ENCODE measurements at regions not wholly inside any gene's neighbourhood (a gene's known extent, or its start where the extent isn't known, plus 50 kb on each side); places are given as distances from the start of the nearest gene placed in this dataset.

DNA sequence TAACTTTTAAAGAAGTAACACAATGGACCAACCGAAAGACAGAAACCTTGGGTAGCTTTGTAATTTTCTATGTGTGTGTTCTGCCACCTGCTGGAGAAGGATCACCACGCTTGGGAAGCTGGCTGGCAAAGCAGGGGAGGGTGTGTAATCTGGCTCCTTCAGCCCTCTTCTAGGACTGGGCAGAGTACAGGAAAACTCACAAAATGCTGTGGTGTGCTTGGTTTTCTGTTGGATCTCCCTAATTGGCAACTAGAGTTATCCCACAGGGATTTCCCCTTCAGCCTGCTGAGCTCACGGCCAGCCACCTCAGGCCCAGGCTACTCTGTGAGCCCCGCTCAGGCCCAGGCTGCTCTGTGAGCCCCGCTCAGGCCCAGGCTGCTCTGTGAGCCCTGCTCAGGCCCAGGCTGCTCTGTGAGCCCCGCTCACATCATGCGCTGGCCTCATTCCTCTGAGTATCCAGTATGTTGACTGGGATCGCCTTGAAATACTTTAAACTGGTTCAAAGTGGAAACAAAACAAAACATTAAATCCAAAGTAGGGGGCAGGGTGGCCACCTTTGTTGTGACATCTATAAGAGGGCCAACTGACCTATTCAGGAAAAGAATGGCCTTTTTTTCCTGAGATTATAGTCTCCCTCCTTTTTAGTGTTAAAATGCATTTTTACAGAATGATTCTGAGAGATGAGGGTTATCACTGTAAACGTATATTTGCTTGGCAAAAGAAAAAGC is 52.0 kb upstream of the RNU6-8 start:
- WGBS (ENCODE audit: insufficient coverage): 58% methylated on average over 3 of the region's 9 CpGs
- DNase-seq: peak; percentile 88
- Histone ChIP-seq H3K4me3 (ENCODE audit: low read length) (no peak overlapping the region), H3K36me3 (ENCODE audit: control insufficient read depth, insufficient read depth, low read length) (no peaks in the 10 kb centered on the region), H3K27me3 (ENCODE audit: control insufficient read depth, insufficient read depth, low read length) (no peaks in the 10 kb centered on the region), H3K27ac (ENCODE audit: low read length) (peak overlapping the region; percentile 80), H3K9me3 (replicated peaks; ENCODE audit: control insufficient read depth, low read depth, low read length) (no peaks in the 10 kb centered on the region), H3K4me1 (ENCODE audit: control insufficient read depth, insufficient read depth, low read length) (peaks cover 21% of the 10 kb centered on the region)

DNA sequence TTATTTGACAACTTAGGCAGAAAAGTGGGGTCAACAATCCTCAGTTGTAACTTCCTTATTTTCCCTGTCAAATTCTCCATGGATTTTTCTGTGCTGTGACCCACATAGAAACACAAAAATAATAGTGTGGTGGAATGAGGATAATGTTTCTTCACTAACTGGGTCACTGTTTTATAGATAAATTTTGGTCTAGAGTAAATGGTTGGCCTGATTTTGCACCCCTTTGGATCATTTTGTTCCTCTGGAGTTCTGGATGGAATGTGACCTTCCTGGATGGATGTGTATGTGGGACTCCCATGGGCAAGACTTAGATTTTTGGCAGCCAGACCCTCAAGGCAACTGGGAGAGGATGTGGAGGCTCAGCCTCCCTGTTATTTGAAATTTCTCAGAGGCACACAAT is 52.7 kb upstream of the RNU6-8 start:
- DNase-seq: peak; percentile 58
- H3K9me3 ChIP-seq (replicated peaks; ENCODE audit: control insufficient read depth, low read depth, low read length): no peaks in the 10 kb centered on the region
- H3K36me3 ChIP-seq (ENCODE audit: control insufficient read depth, insufficient read depth, low read length): no peaks in the 10 kb centered on the region
- H3K4me3 ChIP-seq (ENCODE audit: low read length): no peak overlapping the region
- peaks cover 21% of the 10 kb centered on the region for H3K4me1 ChIP-seq (ENCODE audit: control insufficient read depth, insufficient read depth, low read length)
- H3K27me3 ChIP-seq (ENCODE audit: control insufficient read depth, insufficient read depth, low read length): no peaks in the 10 kb centered on the region
- peak overlapping the region; percentile 80 for H3K27ac ChIP-seq (ENCODE audit: low read length)

DNA sequence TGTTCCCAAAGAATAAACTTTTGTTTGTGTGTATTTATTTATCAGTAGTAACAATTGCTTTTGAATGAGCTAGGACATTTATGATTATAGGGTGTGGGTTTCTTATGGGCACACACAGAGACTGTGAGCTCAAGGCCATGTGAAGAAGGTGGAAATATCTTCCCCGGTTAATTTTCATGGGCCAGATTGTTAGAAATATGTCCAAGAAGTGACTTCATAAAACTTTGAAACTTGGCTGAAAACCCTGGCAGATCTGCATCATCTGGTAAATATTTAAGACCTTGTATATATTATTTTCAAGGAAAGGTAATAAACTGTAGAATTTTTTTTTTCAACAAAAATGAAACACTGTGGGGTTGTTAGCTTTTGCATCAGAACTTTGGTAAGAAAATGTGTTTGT is 53.5 kb upstream of the RNU6-8 start:
- peak overlapping the region; percentile 13 for H3K27ac ChIP-seq (ENCODE audit: low read length)
- no peak overlapping the region for H3K4me3 ChIP-seq (ENCODE audit: low read length)
- H3K27me3 ChIP-seq (ENCODE audit: control insufficient read depth, insufficient read depth, low read length): no peaks in the 10 kb centered on the region
- H3K9me3 ChIP-seq (replicated peaks; ENCODE audit: control insufficient read depth, low read depth, low read length): no peaks in the 10 kb centered on the region
- 0% methylated on average over 1 of the region's 1 CpG for WGBS (ENCODE audit: insufficient coverage)
- H3K36me3 ChIP-seq (ENCODE audit: control insufficient read depth, insufficient read depth, low read length): no peaks in the 10 kb centered on the region
- DNase-seq: peak; percentile 89
- H3K4me1 ChIP-seq (ENCODE audit: control insufficient read depth, insufficient read depth, low read length): peaks cover 21% of the 10 kb centered on the region

DNA sequence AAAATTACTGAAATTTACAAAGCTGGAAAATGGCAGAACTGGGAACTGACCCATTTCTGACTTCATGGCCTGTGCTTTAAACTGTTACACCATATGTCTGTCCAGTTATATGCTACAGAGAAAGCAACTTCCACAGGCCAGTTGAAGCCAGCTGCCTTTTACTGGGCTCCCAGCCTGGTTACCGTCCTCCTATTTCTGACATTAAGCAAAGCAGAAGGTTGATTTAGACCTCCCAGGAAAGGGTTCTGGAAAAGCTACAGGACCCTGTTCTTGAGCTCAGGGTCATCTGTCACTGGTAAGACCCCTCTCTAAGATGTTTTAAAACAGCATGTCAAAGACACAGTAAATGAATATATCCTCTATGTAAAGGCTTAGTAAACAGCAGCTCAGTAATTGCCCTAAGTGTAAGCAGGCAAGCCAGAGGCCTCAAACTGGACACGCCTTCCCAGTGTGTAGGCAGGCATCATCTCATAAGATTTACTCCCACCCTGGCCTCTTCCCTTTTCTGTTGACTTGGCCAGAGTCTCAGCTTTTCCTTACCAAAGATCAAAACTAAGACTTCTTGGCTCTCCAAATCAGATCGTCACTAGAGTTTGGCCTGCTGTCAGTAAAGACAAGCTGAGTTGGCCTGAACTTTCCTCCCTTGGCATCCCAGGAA is 55.4 kb upstream of the RNU6-8 start:
- peak overlapping the region; percentile 33 for H3K27ac ChIP-seq (ENCODE audit: low read length)
- WGBS (ENCODE audit: insufficient coverage): 23% methylated on average over 2 of the region's 3 CpGs
- H3K36me3 ChIP-seq (ENCODE audit: control insufficient read depth, insufficient read depth, low read length): no peaks in the 10 kb centered on the region
- H3K4me1 ChIP-seq (ENCODE audit: control insufficient read depth, insufficient read depth, low read length): peaks cover 18% of the 10 kb centered on the region
- no peaks in the 10 kb centered on the region for H3K27me3 ChIP-seq (ENCODE audit: control insufficient read depth, insufficient read depth, low read length)
- no peak overlapping the region for H3K4me3 ChIP-seq (ENCODE audit: low read length)
- H3K9me3 ChIP-seq (replicated peaks; ENCODE audit: control insufficient read depth, low read depth, low read length): peaks cover 7% of the 10 kb centered on the region
- peak; percentile 80 for DNase-seq

DNA sequence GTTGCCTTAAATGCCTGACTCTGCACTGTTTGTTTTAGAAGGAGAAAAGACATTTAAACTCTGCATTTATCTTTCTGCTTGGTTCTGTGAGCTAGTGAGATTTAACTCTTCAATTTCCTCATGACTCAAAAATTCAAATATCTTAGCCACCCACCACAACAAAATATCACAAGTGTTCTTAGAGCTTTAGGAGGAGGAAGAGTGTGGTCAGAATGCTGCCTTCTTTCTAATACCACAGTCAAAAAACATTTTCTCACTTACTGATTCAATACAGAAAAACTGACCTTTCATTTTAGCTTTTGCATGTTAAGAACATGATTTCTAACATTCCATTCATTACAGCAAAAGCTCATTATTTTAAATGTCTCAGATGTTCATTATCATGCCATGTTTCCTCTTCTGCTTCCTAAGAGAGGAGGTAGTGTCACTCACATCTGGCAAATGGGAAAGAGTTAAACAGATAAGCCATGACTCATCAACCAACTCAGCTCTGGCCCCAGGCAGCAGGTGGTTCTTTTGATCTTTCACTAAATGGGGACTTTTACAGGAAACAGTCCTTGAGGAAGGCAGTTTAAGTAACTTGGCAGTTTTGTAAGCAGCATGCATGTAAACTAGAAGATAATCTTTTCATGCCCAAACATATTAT is 56.4 kb upstream of the RNU6-8 start:
- Histone ChIP-seq H3K4me3 (ENCODE audit: low read length) (no peak overlapping the region), H3K36me3 (ENCODE audit: control insufficient read depth, insufficient read depth, low read length) (no peaks in the 10 kb centered on the region), H3K9me3 (replicated peaks; ENCODE audit: control insufficient read depth, low read depth, low read length) (peaks cover 10% of the 10 kb centered on the region), H3K27me3 (ENCODE audit: control insufficient read depth, insufficient read depth, low read length) (no peaks in the 10 kb centered on the region), H3K27ac (ENCODE audit: low read length) (no peak overlapping the region), H3K4me1 (ENCODE audit: control insufficient read depth, insufficient read depth, low read length) (peaks cover 18% of the 10 kb centered on the region)
- no peak for DNase-seq

DNA sequence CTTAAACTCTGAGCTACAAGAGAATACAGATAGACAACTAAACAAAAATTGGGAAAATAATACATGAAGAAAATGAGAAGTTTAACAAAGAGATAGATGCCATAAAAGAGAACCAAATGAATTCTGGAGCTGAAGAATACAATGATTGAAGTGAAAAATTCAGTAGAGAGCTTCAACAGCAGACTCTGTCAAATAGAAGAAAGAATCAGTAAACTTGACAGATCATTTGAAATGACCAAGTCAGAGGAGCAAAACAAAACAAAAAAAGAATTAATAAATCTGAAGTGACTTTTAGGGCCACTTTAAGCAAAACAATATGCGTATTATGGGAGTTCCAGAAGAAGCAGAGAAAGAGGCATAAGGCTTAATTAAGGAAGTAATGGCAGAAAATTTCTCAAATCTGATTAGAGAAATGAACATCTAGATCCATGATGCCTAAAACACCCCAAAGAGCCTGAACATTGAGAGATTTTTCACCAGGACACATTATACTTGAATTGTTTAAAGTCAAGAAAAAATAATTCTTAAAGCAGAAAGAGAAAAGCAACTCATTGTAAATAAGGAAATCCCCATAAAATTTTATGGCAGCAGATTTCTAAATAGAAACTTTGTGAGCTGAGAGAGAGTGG is 61.0 kb upstream of the RNU6-8 start:
- no peaks in the 10 kb centered on the region for H3K36me3 ChIP-seq (ENCODE audit: control insufficient read depth, insufficient read depth, low read length)
- H3K4me3 ChIP-seq (ENCODE audit: low read length): no peak overlapping the region
- no peak for DNase-seq
- H3K4me1 ChIP-seq (ENCODE audit: control insufficient read depth, insufficient read depth, low read length): no peaks in the 10 kb centered on the region
- H3K27me3 ChIP-seq (ENCODE audit: control insufficient read depth, insufficient read depth, low read length): no peaks in the 10 kb centered on the region
- no peak overlapping the region for H3K27ac ChIP-seq (ENCODE audit: low read length)
- peaks cover 10% of the 10 kb centered on the region for H3K9me3 ChIP-seq (replicated peaks; ENCODE audit: control insufficient read depth, low read depth, low read length)
- WGBS (ENCODE audit: insufficient coverage): no CpG with 5 or more reads among the region's 1 CpG

DNA sequence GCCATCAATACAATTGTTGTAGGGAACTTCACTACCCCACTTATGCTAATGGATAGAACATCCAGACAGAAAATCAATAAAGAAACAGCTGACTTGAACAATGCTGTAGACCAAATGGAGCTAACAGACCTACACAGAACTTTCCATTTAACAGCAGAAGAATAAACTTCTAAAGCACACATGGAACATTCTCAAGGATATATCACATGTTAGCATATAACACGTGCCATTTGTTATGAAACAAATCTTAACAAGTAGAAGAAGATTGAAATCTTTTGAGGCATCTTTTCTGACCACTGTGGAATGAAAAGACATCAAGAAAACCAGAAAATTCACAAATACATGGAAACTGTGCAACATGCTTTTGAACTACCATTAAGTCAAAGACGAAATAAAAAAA is 62.5 kb upstream of the RNU6-8 start:
- Histone ChIP-seq H3K9me3 (replicated peaks; ENCODE audit: control insufficient read depth, low read depth, low read length) (peaks cover 10% of the 10 kb centered on the region), H3K4me3 (ENCODE audit: low read length) (no peak overlapping the region), H3K36me3 (ENCODE audit: control insufficient read depth, insufficient read depth, low read length) (no peaks in the 10 kb centered on the region), H3K27ac (ENCODE audit: low read length) (no peak overlapping the region), H3K27me3 (ENCODE audit: control insufficient read depth, insufficient read depth, low read length) (no peaks in the 10 kb centered on the region), H3K4me1 (ENCODE audit: control insufficient read depth, insufficient read depth, low read length) (no peaks in the 10 kb centered on the region)
- WGBS (ENCODE audit: insufficient coverage): no CpG with 5 or more reads among the region's 2 CpGs
- no peak for DNase-seq

DNA sequence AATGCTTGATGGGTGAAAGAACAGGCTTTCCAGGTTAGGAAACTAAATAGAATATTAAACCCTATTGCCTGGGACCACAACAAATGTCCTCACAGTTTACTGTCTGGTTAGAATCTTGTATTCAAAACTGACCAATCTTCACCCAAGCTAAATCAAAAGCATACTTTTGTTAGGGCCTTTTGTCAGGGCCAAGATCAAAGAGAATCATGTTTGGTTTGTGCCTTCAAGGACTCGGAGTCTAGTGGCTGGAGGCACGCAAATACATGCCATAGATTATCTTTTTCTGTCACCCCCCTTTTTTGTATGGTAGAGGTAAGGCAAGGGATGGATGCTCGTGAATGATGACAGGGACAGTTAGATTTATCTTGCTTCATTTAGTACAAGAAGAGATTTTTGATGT is 51.1 kb upstream of the AKAP6 start:
- Histone ChIP-seq H3K4me1 (ENCODE audit: control insufficient read depth, insufficient read depth, low read length) (no peaks in the 10 kb centered on the region), H3K36me3 (ENCODE audit: control insufficient read depth, insufficient read depth, low read length) (no peaks in the 10 kb centered on the region), H3K4me3 (ENCODE audit: low read length) (no peak overlapping the region), H3K27me3 (ENCODE audit: control insufficient read depth, insufficient read depth, low read length) (no peaks in the 10 kb centered on the region), H3K9me3 (replicated peaks; ENCODE audit: control insufficient read depth, low read depth, low read length) (no peaks in the 10 kb centered on the region), H3K27ac (ENCODE audit: low read length) (no peak overlapping the region)
- DNase-seq: no peak
- WGBS (ENCODE audit: insufficient coverage): no CpG with 5 or more reads among the region's 3 CpGs

Data from muscle of leg (tissue), 3 donors.